H1 (cell line): ENCODE measurements at regions not wholly inside any gene's neighbourhood (a gene's known extent, or its start where the extent isn't known, plus 50 kb on each side); places are given as distances from the start of the nearest gene placed in this dataset.

Source experiments
- CTCF ChIA-PET: fragments of 300-600 bp; sonication (Branson Sonifier 250); formaldehyde crosslinking; loops from one replicate; lab custom pipeline; 2021; ENCODE audit not compliant: partially characterized antibody; lab: Charles Lee
- POLR2A ChIA-PET: fragments of 300-600 bp; sonication (Branson Sonifier 250); formaldehyde crosslinking; loops from one replicate; lab custom pipeline; 2021; ENCODE audit warnings: inconsistent platforms; ENCODE audit not compliant: partially characterized antibody; lab: Charles Lee
- DNase-seq, 2 experiments: peaks; one replicate each; pipeline versions ENCODE4 v3.0.0 to v3.0.0-alpha.2; 2010 to 2022; ENCODE audit warnings: low spot score in 2 of 2, low read depth in 1 of 2, mixed read lengths in 1 of 2
- FAIRE-seq: peaks from 2 replicates; lab custom pipeline; 2011; peaks lifted over from hg19 to GRCh38; lab: Jason Lieb, UNC
- H2AFZ ChIP-seq: 2 replicates; pipeline ENCODE4 v1.8.1; 2012; ENCODE audit warnings: low read length, inconsistent platforms
- H2AK5ac ChIP-seq: 2 replicates; pipeline ENCODE4 v1.6.1; 2013; ENCODE audit warnings: low read depth, low read length
- H2BK120ac ChIP-seq: replicated peaks from 2 replicates; pipeline ENCODE3; 2013; ENCODE audit warnings: low read depth, low read length, inconsistent platforms
- H2BK12ac ChIP-seq: 2 replicates; pipeline ENCODE4 v1.6.1; 2013; ENCODE audit warnings: low read depth, low read length
- H2BK15ac ChIP-seq: 2 replicates; pipeline ENCODE4 v1.6.1; 2013; ENCODE audit warnings: low read length
- H2BK20ac ChIP-seq: 2 replicates; pipeline ENCODE4 v1.6.1; 2013; ENCODE audit warnings: low read length
- H2BK5ac ChIP-seq: 2 replicates; pipeline ENCODE4 v1.6.1; 2013; ENCODE audit warnings: low read depth, low read length
- H3K14ac ChIP-seq: 2 replicates; pipeline ENCODE4 v1.6.1; 2013; ENCODE audit warnings: inconsistent platforms; ENCODE audit not compliant: insufficient read length
- H3K18ac ChIP-seq: 2 replicates; pipeline ENCODE4 v1.6.1; 2013; ENCODE audit warnings: low read length; ENCODE audit errors: extremely low read depth
- H3K23ac ChIP-seq: 2 replicates; pipeline ENCODE4 v1.6.1; 2013; ENCODE audit warnings: inconsistent platforms; ENCODE audit not compliant: insufficient read length
- H3K23me2 ChIP-seq: 2 replicates; pipeline ENCODE4 v1.6.1; 2013; ENCODE audit warnings: low read depth, low read length
- H3K27ac ChIP-seq: 2 replicates; pipeline ENCODE4 v1.6.1; 2011; ENCODE audit warnings: low read depth, low read length, inconsistent platforms
- H3K27me3 ChIP-seq, 4 experiments: replicated peaks in 1 of 4; 1 replicate in 1 of 4; 2 replicates in 3 of 4; pipeline versions ENCODE4 v1.6.1 to v1.8.1; 2011 to 2013; ENCODE audit warnings: low read length in 3 of 4, mild to moderate bottlenecking in 3 of 4, inconsistent platforms in 2 of 4, mixed read lengths in 2 of 4, moderate library complexity in 1 of 4; ENCODE audit not compliant: control insufficient read depth in 3 of 4, insufficient read depth in 3 of 4; ENCODE audit errors: extremely low read depth in 1 of 4
- H3K36me3 ChIP-seq, 4 experiments: 2 replicates each; pipeline versions ENCODE4 v1.6.1 to v1.8.1; 2011 to 2013; ENCODE audit warnings: mild to moderate bottlenecking in 4 of 4, low read length in 3 of 4, moderate library complexity in 2 of 4, control low read depth in 1 of 4, inconsistent platforms in 1 of 4; ENCODE audit not compliant: insufficient read depth in 4 of 4, control insufficient read depth in 2 of 4
- H3K4ac ChIP-seq: replicated peaks from 2 replicates; pipeline ENCODE3; 2013; ENCODE audit warnings: low read length, low read depth, mixed read lengths, inconsistent platforms; ENCODE audit not compliant: insufficient read length
- H3K4me1 ChIP-seq, 4 experiments: replicated peaks in 1 of 4; 1 replicate in 1 of 4; 2 replicates in 3 of 4; pipeline versions ENCODE4 v1.6.1 to v1.8.1; 2011 to 2013; ENCODE audit warnings: low read length in 3 of 4, inconsistent platforms in 2 of 4, mixed read lengths in 1 of 4; ENCODE audit not compliant: insufficient read depth in 4 of 4, control insufficient read depth in 3 of 4
- H3K4me2 ChIP-seq, 2 experiments: 2 replicates each; pipeline versions ENCODE4 v1.6.1 to v1.8.1; 2011 to 2013; ENCODE audit warnings: low read depth in 2 of 2, low read length in 2 of 2, control low read depth in 1 of 2, inconsistent platforms in 1 of 2, mild to moderate bottlenecking in 1 of 2; ENCODE audit not compliant: insufficient read depth in 1 of 2
- H3K4me3 ChIP-seq, 4 experiments: fragments of 200-600, 300-600 bp in 1 of 4; sonication (generic), shearing (Covaris generic), sonication (Bioruptor Twin) in 1 of 4; 2 replicates each; pipeline versions ENCODE4 v1.5.1 to v1.8.1; 2011 to 2016; ENCODE audit warnings: low read length in 4 of 4, low read depth in 3 of 4, control low read depth in 2 of 4, inconsistent platforms in 2 of 4, mild to moderate bottlenecking in 2 of 4, mixed read lengths in 1 of 4, moderate library complexity in 1 of 4; ENCODE audit not compliant: insufficient read depth in 2 of 4; ENCODE audit errors: extremely low read depth in 1 of 4
- H3K56ac ChIP-seq: replicated peaks from 2 replicates; pipeline ENCODE3; 2013; ENCODE audit warnings: low read depth, mild to moderate bottlenecking, mixed read lengths, low read length, inconsistent platforms; ENCODE audit not compliant: insufficient read length
- H3K79me1 ChIP-seq: 2 replicates; pipeline ENCODE4 v1.6.1; 2013; ENCODE audit warnings: low read depth, low read length, control low read depth
- H3K79me2 ChIP-seq, 2 experiments: 2 replicates each; pipeline versions ENCODE4 v1.6.1 to v1.8.1; 2012 to 2013; ENCODE audit warnings: low read length in 2 of 2, mild to moderate bottlenecking in 2 of 2, inconsistent platforms in 1 of 2; ENCODE audit not compliant: insufficient read depth in 2 of 2, control insufficient read depth in 1 of 2
- H3K9ac ChIP-seq, 4 experiments: replicated peaks in 1 of 4; 1 replicate in 1 of 4; 2 replicates in 3 of 4; pipeline versions ENCODE4 v1.6.1 to v1.8.1; 2011 to 2013; ENCODE audit warnings: low read depth in 3 of 4, low read length in 3 of 4, control low read depth in 2 of 4, mild to moderate bottlenecking in 2 of 4, moderate library complexity in 2 of 4, inconsistent platforms in 1 of 4; ENCODE audit errors: extremely low read depth in 1 of 4
- H3K9me3 ChIP-seq, 2 experiments: 2 replicates each; pipeline versions ENCODE4 v1.6.1 to v1.8.1; 2012 to 2013; ENCODE audit warnings: mild to moderate bottlenecking in 2 of 2, moderate library complexity in 2 of 2, control low read depth in 1 of 2, inconsistent platforms in 1 of 2, low read depth in 1 of 2, low read length in 1 of 2, mixed read lengths in 1 of 2; ENCODE audit not compliant: insufficient read depth in 2 of 2
- H4K20me1 ChIP-seq, 2 experiments: replicated peaks in 1 of 2; 2 replicates each; pipeline versions ENCODE3 to v1.8.1; 2011 to 2013; ENCODE audit warnings: inconsistent platforms in 2 of 2, low read length in 2 of 2, mild to moderate bottlenecking in 1 of 2; ENCODE audit not compliant: insufficient read depth in 2 of 2, control insufficient read depth in 1 of 2
- H4K5ac ChIP-seq: 2 replicates; pipeline ENCODE4 v1.6.1; 2013; ENCODE audit warnings: low read length, low read depth, mixed read lengths, inconsistent platforms; ENCODE audit not compliant: insufficient read length
- H4K8ac ChIP-seq: 2 replicates; pipeline ENCODE4 v1.8.0; 2013; ENCODE audit warnings: mild to moderate bottlenecking, moderate library complexity, low read length, inconsistent platforms; ENCODE audit not compliant: insufficient read depth; ENCODE audit errors: extremely low read depth
- H4K91ac ChIP-seq: replicated peaks from 2 replicates; pipeline ENCODE3; 2013; ENCODE audit warnings: low read length, mixed read lengths, inconsistent platforms; ENCODE audit not compliant: insufficient read length
- CEBPB ChIP-seq: IDR thresholded peaks from 2 replicates; pipeline ENCODE4 v1.6.1; 2012; ENCODE audit warnings: low read depth, low read length
- CHD1 ChIP-seq: IDR thresholded peaks from 2 replicates; pipeline ENCODE4 v1.6.1; 2012; ENCODE audit warnings: low read depth, low read length, improper control_type of control experiment
- EGR1 ChIP-seq: IDR thresholded peaks from 2 replicates; pipeline ENCODE4 v1.6.1; 2011; ENCODE audit warnings: low read depth, low read length, borderline replicate concordance
- EZH2 ChIP-seq: fragments of 200-600 bp; sonication (generic); IDR thresholded peaks from 2 replicates; pipeline ENCODE4 v1.7.1; 2012; ENCODE audit warnings: low read depth, mild to moderate bottlenecking, moderate library complexity, low read length, inconsistent platforms; ENCODE audit not compliant: severe bottlenecking
- KDM4A ChIP-seq: IDR thresholded peaks from one replicate; pipeline ENCODE4 v1.7.1; 2012; ENCODE audit warnings: low read depth, mild to moderate bottlenecking, moderate library complexity, low read length, inconsistent platforms; ENCODE audit not compliant: severe bottlenecking
- NRF1 ChIP-seq: IDR thresholded peaks from 2 replicates; pipeline ENCODE4 v1.6.1; 2011; ENCODE audit warnings: mild to moderate bottlenecking, low read depth, low read length, improper control_type of control experiment
- POLR2AphosphoS5 ChIP-seq: IDR thresholded peaks from 2 replicates; pipeline ENCODE4 v1.6.1; 2011; ENCODE audit warnings: low read depth, low read length
- RAD21 ChIP-seq, 2 experiments: IDR thresholded peaks in 1 of 2; conservative IDR thresholded peaks in 1 of 2; 2 replicates each; pipeline ENCODE4 v1.6.1; 2011; ENCODE audit warnings: low read depth in 2 of 2, low read length in 2 of 2, improper control_type of control experiment in 1 of 2, inconsistent platforms in 1 of 2, mild to moderate bottlenecking in 1 of 2, moderate library complexity in 1 of 2
- RBBP5 ChIP-seq: IDR thresholded peaks from 2 replicates; pipeline ENCODE4 v1.7.1; 2012; ENCODE audit warnings: low read depth, mild to moderate bottlenecking, inconsistent platforms, low read length, moderate library complexity, borderline replicate concordance
- SIN3A ChIP-seq, 2 experiments: IDR thresholded peaks in 1 of 2; conservative IDR thresholded peaks in 1 of 2; 2 replicates each; pipeline ENCODE4 v1.6.1; 2011 to 2012; ENCODE audit warnings: low read length in 2 of 2, improper control_type of control experiment in 1 of 2, low read depth in 1 of 2, mild to moderate bottlenecking in 1 of 2
- SIX5 ChIP-seq: IDR thresholded peaks from 2 replicates; pipeline ENCODE4 v1.6.1; 2011; ENCODE audit warnings: mild to moderate bottlenecking, low read depth, low read length
- SP4 ChIP-seq: IDR thresholded peaks from 2 replicates; pipeline ENCODE4 v1.6.1; 2012; ENCODE audit warnings: low read length, inconsistent platforms
- SUZ12 ChIP-seq: fragments of 200-600 bp; sonication (generic); IDR thresholded peaks from 2 replicates; pipeline ENCODE4 v1.6.1; 2012; ENCODE audit warnings: mild to moderate bottlenecking, inconsistent platforms, low read length, moderate library complexity, mixed read lengths
- TEAD4 ChIP-seq: IDR thresholded peaks from 2 replicates; pipeline ENCODE4 v1.6.1; 2012; ENCODE audit warnings: low read depth, low read length, inconsistent platforms, mixed read lengths
- YY1 ChIP-seq: IDR thresholded peaks from 2 replicates; pipeline ENCODE4 v1.6.1; 2011; ENCODE audit warnings: low read depth, mild to moderate bottlenecking, low read length
- WGBS, 2 experiments: shearing (Covaris generic) in 1 of 2; methylation state at CpG; one replicate each; pipeline versions ENCODE4 v1.1.6 to v1.1.7; 2013 to 2015; ENCODE audit warnings: low lambda C conversion rate in 2 of 2, mixed read lengths in 2 of 2, inconsistent platforms in 1 of 2, low coverage in 1 of 2, missing lambda C conversion rate in 1 of 2; ENCODE audit not compliant: insufficient replicate concordance in 2 of 2, insufficient coverage in 1 of 2, insufficient read length in 1 of 2; ENCODE audit errors: extremely low coverage in 1 of 2, missing lambda C conversion rate in 1 of 2; 5-methylcytosine and 5-hydroxymethylcytosine counted together

GRCh38 chr2:196413821-196414274 is 225.7 kb upstream of the CCDC150 start:
- Histone ChIP-seq H3K27ac (no peak overlapping the region), H2BK5ac (no peak overlapping the region), H3K36me3 (no peaks in the 10 kb centered on the region), H3K79me1 (no peaks in the 10 kb centered on the region), H2BK20ac (no peak overlapping the region), H3K4me3 (no peak overlapping the region), H3K4me2 (no peak overlapping the region), H3K23me2 (no peaks in the 10 kb centered on the region), H4K91ac (no peak overlapping the region), H3K9ac (no peak overlapping the region), H4K8ac (no peak overlapping the region), H3K4me1 (no peaks in the 10 kb centered on the region), H3K14ac (no peak overlapping the region), H2AFZ (no peak overlapping the region), H2BK12ac (no peak overlapping the region), H4K20me1 (no peaks in the 10 kb centered on the region), H3K18ac (no peak overlapping the region), H2BK120ac (no peak overlapping the region), H3K9me3 (no peaks in the 10 kb centered on the region), H3K23ac (no peak overlapping the region), H2BK15ac (no peak overlapping the region), H4K5ac (no peak overlapping the region), H3K79me2 (no peaks in the 10 kb centered on the region), H3K4ac (no peak overlapping the region), H3K27me3 (no peaks in the 10 kb centered on the region)
- FAIRE-seq (no peak), DNase-seq (no peak)
- CTCF ChIA-PET = interaction anchor here (0.6 to 1.4 kb wide), 5 partner anchors 8 to 77 kb away, joined by 3 to 6 read pairs (median 3); no protein-coding TSS in a partner anchor
- POLR2A ChIA-PET = interaction anchor here (0.7 kb wide), 1 partner anchor 9 kb away, joined by 3 read pairs; no protein-coding TSS in a partner anchor
- 81% methylated on average over 6 of the region's 6 CpGs; no CpG with 5 or more reads in 1 of the 2 experiments for WGBS, 2 experiments
- TF ChIP-seq SIN3A (conservative IDR thresholded peaks at IDR 0.05 in 1 of 2, IDR thresholded peaks at IDR 0.05 in 1 of 2; ENCODE audit: low read depth in 1 of 2, low read length in 2 of 2) = no peak
- no peak for TF ChIP-seq CEBPB
- TF ChIP-seq SIX5 = no peak
- TF ChIP-seq YY1 = no peak
- TF ChIP-seq POLR2AphosphoS5 = no peak
- no peak for TF ChIP-seq RAD21 (IDR thresholded peaks at IDR 0.05 in 1 of 2, conservative IDR thresholded peaks at IDR 0.05 in 1 of 2; ENCODE audit: low read depth in 2 of 2, low read length in 2 of 2)
- TF ChIP-seq TEAD4 = no peak
- TF ChIP-seq RBBP5 = no peak
- TF ChIP-seq KDM4A = no peak
- TF ChIP-seq EZH2 = no peak
- no peak for TF ChIP-seq CHD1
- no peak for TF ChIP-seq NRF1
- no peak for TF ChIP-seq EGR1
- no peak for TF ChIP-seq SP4
- no peak for TF ChIP-seq SUZ12
- TF ChIP-seq, all 59 proteins: peak for 0
- H3K56ac ChIP-seq = no peak overlapping the region
- no peak overlapping the region for H2AK5ac ChIP-seq
